WERI-Rb-1 (cell line): ENCODE measurements at regions not wholly inside any gene's neighbourhood (a gene's known extent, or its start where the extent isn't known, plus 50 kb on each side); places are given as distances from the start of the nearest gene placed in this dataset.

Experiments
- DNase-seq: peaks from one replicate; pipeline ENCODE4 v3.0.0-alpha.2; 2020
- H3K27ac ChIP-seq: fragments of 250-450 bp; sonication (Bioruptor Pico); 2 replicates; pipeline ENCODE4 v1.5.1; 2020; ENCODE audit warnings: mild to moderate bottlenecking, moderate library complexity
- H3K27me3 ChIP-seq: fragments of 250-450 bp; sonication (Bioruptor Pico); 2 replicates; pipeline ENCODE4 v1.5.1; 2021; ENCODE audit warnings: mild to moderate bottlenecking, low read depth, moderate library complexity; ENCODE audit not compliant: insufficient read depth, severe bottlenecking
- H3K36me3 ChIP-seq: fragments of 250-450 bp; sonication (Bioruptor Pico); 2 replicates; pipeline ENCODE4 v1.5.1; 2020; ENCODE audit warnings: mild to moderate bottlenecking, moderate library complexity
- H3K4me3 ChIP-seq: 2 replicates; pipeline ENCODE4 v1.5.1; 2011; ENCODE audit warnings: low read depth, mild to moderate bottlenecking, control low read depth, low read length
- H3K9me3 ChIP-seq: fragments of 250-450 bp; sonication (Bioruptor Pico); 2 replicates; pipeline ENCODE4 v1.5.1; 2021; ENCODE audit warnings: mild to moderate bottlenecking, moderate library complexity; ENCODE audit not compliant: severe bottlenecking
- TF ChIP-seq, protein P1 (sequence below): IDR thresholded peaks from 2 replicates; pipeline ENCODE4 v1.5.1; 2011; ENCODE audit warnings: low read depth, mild to moderate bottlenecking, control low read depth, inconsistent platforms, low read length

- Histone ChIP-seq H3K9me3 (no peaks in the 10 kb centered on the region), H3K27me3 (no peaks in the 10 kb centered on the region), H3K4me3 (no peak overlapping the region), H3K27ac (no peak overlapping the region), H3K36me3 (no peaks in the 10 kb centered on the region)
- no peak for DNase-seq
- TF ChIP-seq, protein P1, sequence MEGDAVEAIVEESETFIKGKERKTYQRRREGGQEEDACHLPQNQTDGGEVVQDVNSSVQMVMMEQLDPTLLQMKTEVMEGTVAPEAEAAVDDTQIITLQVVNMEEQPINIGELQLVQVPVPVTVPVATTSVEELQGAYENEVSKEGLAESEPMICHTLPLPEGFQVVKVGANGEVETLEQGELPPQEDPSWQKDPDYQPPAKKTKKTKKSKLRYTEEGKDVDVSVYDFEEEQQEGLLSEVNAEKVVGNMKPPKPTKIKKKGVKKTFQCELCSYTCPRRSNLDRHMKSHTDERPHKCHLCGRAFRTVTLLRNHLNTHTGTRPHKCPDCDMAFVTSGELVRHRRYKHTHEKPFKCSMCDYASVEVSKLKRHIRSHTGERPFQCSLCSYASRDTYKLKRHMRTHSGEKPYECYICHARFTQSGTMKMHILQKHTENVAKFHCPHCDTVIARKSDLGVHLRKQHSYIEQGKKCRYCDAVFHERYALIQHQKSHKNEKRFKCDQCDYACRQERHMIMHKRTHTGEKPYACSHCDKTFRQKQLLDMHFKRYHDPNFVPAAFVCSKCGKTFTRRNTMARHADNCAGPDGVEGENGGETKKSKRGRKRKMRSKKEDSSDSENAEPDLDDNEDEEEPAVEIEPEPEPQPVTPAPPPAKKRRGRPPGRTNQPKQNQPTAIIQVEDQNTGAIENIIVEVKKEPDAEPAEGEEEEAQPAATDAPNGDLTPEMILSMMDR: no peak
Observed at GRCh38 chr5:124264499-124264898, 481.9 kb downstream of the ZNF608 start.

GRCh38 chr5:124263680-124264491 is 482.6 kb downstream of the ZNF608 start:
- Histone ChIP-seq H3K9me3 (no peaks in the 10 kb centered on the region), H3K27ac (no peak overlapping the region), H3K4me3 (no peak overlapping the region), H3K27me3 (no peaks in the 10 kb centered on the region), H3K36me3 (no peaks in the 10 kb centered on the region)
- peak; percentile 27 for DNase-seq
- TF ChIP-seq, protein P1: no peak

GRCh38 chr5:124262991-124263571 is 483.4 kb downstream of the ZNF608 start:
- no peak for DNase-seq
- H3K27ac ChIP-seq: no peak overlapping the region
- H3K9me3 ChIP-seq: no peaks in the 10 kb centered on the region
- no peaks in the 10 kb centered on the region for H3K27me3 ChIP-seq
- H3K36me3 ChIP-seq: no peaks in the 10 kb centered on the region
- TF ChIP-seq, protein P1: no peak
- H3K4me3 ChIP-seq: no peak overlapping the region

DNA sequence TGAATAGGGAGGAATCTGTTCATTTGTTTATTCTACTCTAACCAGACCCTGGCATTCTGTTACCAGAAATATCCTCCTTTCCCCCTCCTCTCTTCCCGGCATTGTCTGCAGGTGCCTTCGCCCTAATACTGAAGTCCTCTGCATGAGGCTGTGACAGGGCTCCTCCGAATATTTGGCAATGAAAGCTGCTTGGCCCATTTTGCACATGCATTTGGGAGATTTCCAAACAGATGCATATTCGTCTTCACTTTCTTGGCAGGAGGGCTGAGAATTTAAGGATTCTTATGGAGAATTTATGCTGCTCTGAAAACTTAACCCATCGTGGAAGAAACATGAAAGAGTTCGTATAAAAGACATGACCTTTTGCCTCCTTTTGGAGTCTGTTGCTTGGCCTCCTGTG is 484.0 kb downstream of the ZNF608 start:
- H3K27ac ChIP-seq: no peak overlapping the region
- H3K9me3 ChIP-seq: no peaks in the 10 kb centered on the region
- H3K27me3 ChIP-seq: no peaks in the 10 kb centered on the region
- no peak for DNase-seq
- TF ChIP-seq, protein P1: no peak
- no peaks in the 10 kb centered on the region for H3K36me3 ChIP-seq
- no peak overlapping the region for H3K4me3 ChIP-seq

- Histone ChIP-seq H3K27me3 (no peaks in the 10 kb centered on the region), H3K27ac (no peak overlapping the region), H3K9me3 (no peaks in the 10 kb centered on the region), H3K4me3 (no peak overlapping the region), H3K36me3 (no peaks in the 10 kb centered on the region)
- TF ChIP-seq, protein P1: no peak
- no peak for DNase-seq
Observed at GRCh38 chr5:124261848-124262247, 484.6 kb downstream of the ZNF608 start.
